Fibroblast of villous mesenchyme (primary cell): ENCODE measurements at regions not wholly inside any gene's neighbourhood (a gene's known extent, or its start where the extent isn't known, plus 50 kb on each side); places are given as distances from the start of the nearest gene placed in this dataset.

Experiments
- DNase-seq: peaks from one replicate; pipeline ENCODE4 v3.0.0-alpha.2; 2010; ENCODE audit warnings: low read depth
- H3K4me3 ChIP-seq: 2 replicates; pipeline ENCODE4 v1.5.1; 2011; ENCODE audit warnings: low read depth, mild to moderate bottlenecking, low read length
- TF ChIP-seq, protein P1 (sequence below): IDR thresholded peaks from 2 replicates; pipeline ENCODE4 v1.5.1; 2012; ENCODE audit warnings: low read depth, mild to moderate bottlenecking, low read length; ENCODE audit not compliant: insufficient read depth

DNA sequence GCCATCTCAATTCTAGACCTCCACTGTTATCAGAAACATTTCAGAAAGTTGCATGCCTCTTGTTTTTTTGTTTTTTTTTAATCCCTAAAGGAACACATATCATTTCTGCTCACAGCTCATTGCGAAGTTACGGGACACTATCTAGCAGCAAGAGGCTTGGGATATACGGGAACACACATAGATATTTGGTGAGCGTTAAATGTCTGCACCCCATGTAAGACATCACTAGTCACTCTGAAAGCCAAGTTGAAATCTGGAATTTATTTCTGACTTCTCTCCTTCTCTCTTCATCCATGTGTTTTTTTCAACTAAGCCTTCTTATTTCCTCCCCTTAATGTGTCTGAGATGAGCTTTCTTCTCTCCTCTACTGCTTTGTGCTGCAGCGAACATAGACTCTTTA lies 683.7 kb downstream of the PDHA2 start:
- no peak overlapping the region for H3K4me3 ChIP-seq
- TF ChIP-seq, protein P1, sequence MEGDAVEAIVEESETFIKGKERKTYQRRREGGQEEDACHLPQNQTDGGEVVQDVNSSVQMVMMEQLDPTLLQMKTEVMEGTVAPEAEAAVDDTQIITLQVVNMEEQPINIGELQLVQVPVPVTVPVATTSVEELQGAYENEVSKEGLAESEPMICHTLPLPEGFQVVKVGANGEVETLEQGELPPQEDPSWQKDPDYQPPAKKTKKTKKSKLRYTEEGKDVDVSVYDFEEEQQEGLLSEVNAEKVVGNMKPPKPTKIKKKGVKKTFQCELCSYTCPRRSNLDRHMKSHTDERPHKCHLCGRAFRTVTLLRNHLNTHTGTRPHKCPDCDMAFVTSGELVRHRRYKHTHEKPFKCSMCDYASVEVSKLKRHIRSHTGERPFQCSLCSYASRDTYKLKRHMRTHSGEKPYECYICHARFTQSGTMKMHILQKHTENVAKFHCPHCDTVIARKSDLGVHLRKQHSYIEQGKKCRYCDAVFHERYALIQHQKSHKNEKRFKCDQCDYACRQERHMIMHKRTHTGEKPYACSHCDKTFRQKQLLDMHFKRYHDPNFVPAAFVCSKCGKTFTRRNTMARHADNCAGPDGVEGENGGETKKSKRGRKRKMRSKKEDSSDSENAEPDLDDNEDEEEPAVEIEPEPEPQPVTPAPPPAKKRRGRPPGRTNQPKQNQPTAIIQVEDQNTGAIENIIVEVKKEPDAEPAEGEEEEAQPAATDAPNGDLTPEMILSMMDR, result no peak
- no peak for DNase-seq

DNA sequence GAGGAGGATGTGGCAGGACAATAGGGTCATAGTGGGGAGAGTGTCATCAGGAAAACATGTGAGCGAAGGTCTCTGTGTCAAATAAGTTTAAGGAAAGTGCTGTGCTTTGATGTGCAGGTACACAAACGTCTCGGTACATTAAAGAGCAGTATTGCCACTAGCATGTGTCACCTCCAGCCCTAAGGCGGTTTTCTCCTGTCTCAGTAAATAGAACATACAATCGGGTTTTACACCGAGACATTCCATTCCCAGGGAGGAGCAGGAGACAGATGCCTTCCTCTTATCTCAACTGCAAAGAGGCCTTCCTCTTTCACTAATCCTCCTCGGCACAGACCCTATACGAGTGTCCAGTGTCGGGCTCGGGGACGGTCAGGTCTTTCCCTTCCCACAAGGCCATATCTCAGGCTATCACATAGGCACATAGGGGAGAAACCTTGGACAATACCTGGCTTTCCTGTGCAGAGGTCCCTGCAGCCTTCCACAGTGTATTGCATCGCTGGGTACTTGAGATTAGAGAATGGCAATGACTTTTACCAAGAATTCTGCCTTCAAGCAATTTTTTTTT lies 684.5 kb downstream of the PDHA2 start:
- H3K4me3 ChIP-seq, result no peak overlapping the region
- TF ChIP-seq, protein P1, result no peak
- no peak for DNase-seq

DNA sequence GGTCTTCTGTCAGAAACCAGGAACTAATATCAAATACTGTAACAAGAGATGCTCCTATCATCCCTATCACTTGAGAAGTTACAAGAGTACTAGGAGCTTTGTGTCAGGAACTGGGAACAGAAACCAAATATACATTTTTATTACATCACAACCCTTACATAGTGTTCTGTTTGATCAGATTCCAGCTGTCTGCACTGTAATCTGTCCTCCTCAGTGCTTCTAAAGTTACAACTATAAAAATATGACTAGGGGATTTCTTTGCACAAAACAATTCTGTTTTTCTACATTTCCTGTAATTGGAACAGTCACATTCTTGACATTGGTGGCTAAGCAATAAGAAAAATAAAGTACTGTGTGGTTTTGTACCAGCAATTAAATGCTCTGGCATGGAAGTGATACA lies 686.0 kb downstream of the PDHA2 start:
- DNase-seq, result no peak
- TF ChIP-seq, protein P1, result no peak
- H3K4me3 ChIP-seq, result no peak overlapping the region

DNA sequence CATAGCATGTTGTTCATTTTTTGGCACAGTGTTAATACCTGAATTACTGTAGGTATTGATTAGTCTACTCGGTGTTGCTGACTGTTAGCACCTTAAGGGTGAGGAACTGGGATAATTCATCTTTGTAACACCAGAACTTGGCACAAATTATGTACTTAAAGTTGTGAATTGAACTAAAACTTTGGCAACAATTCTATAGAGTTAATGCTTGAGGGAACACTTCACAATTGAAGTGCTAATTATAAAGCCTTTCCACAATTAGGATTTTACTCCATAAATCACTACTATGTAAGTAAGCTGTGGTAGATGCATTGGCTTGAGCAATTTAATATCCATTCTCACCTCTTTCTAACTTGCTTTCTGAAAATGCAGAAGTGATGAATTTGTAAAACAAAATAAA lies 686.7 kb downstream of the PDHA2 start:
- TF ChIP-seq, protein P1, result no peak
- no peak overlapping the region for H3K4me3 ChIP-seq
- no peak for DNase-seq

DNA sequence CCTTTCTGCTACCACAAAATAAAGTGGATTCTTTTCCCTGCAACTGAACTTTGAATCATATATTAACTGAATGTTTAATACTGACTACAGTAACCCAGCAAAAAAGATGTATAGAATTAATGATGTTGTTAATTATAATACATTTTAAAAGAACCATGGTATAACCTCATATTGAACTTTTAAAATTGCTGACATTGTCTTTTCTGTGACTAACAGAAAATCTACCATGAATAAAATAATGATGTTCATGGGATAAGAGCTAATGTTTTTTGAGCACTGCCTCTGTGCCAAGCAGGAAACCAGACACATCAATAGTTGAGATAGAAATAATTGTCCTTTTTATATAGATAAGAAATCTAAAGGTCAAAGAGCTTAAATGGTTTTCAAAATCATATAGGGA lies 691.9 kb downstream of the PDHA2 start:
- no peak for DNase-seq
- TF ChIP-seq, protein P1, result no peak
- H3K4me3 ChIP-seq, result no peak overlapping the region

DNA sequence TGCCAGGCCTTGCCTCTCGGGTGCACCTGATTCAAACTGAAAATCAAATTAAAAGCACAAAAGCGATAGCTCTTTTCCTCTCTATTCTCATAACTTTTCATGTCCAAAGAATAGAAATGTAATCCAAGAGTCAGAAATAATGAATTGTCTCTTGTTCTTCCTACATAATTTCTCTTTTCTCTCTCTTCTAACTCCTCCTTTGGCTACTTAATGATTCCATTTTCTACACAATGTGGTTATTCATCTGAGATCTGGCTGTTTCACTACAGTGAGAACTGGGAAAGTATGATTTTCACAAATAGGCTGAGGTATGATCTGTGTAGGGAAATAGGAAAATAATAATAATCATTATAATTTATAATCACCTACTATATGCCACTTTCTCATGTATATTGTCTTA lies 703.5 kb downstream of the PDHA2 start:
- no peak overlapping the region for H3K4me3 ChIP-seq

More for the DNA sequence above, 703.5 kb downstream of the PDHA2 start:
- TF ChIP-seq, protein P1, result no peak
- DNase-seq, result no peak
